Body of pancreas (tissue), 4 donors: ENCODE measurements at regions not wholly inside any gene's neighbourhood (a gene's known extent, or its start where the extent isn't known, plus 50 kb on each side); places are given as distances from the start of the nearest gene placed in this dataset.

Experiments used
- POLR2A ChIP-seq, 3 donors: fragments of 450-650 bp; IDR thresholded peaks; one replicate each; pipeline ENCODE4 v1.6.1; 2016; ENCODE audit warnings: antibody characterized with exemption in 3 of 3, mild to moderate bottlenecking in 2 of 3
- TF ChIP-seq, protein P1 (sequence below), 7 experiments: fragments of 450-650 bp in 4 of 7; fragments of 200-600 bp in 3 of 7; sonication (generic) in 3 of 7; IDR thresholded peaks; one replicate each; pipeline ENCODE4 v1.5.1; 2016 to 2019; ENCODE audit warnings: antibody characterized with exemption in 7 of 7

- TF ChIP-seq, protein P1, sequence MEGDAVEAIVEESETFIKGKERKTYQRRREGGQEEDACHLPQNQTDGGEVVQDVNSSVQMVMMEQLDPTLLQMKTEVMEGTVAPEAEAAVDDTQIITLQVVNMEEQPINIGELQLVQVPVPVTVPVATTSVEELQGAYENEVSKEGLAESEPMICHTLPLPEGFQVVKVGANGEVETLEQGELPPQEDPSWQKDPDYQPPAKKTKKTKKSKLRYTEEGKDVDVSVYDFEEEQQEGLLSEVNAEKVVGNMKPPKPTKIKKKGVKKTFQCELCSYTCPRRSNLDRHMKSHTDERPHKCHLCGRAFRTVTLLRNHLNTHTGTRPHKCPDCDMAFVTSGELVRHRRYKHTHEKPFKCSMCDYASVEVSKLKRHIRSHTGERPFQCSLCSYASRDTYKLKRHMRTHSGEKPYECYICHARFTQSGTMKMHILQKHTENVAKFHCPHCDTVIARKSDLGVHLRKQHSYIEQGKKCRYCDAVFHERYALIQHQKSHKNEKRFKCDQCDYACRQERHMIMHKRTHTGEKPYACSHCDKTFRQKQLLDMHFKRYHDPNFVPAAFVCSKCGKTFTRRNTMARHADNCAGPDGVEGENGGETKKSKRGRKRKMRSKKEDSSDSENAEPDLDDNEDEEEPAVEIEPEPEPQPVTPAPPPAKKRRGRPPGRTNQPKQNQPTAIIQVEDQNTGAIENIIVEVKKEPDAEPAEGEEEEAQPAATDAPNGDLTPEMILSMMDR (IDR thresholded peaks at IDR 0.05), result no peak
- no peak for TF ChIP-seq POLR2A (IDR thresholded peaks at IDR 0.05)
Measured at GRCh38 chr2:53558867-53559266, 208.7 kb upstream of the CHAC2 start.
